RPMI7951 (cell line): ENCODE measurements at regions not wholly inside any gene's neighbourhood (a gene's known extent, or its start where the extent isn't known, plus 50 kb on each side); places are given as distances from the start of the nearest gene placed in this dataset.

Experiments used
- DNase-seq: peaks from one replicate; pipeline ENCODE4 v3.0.0-alpha.2; 2012; ENCODE audit warnings: low read depth

DNA sequence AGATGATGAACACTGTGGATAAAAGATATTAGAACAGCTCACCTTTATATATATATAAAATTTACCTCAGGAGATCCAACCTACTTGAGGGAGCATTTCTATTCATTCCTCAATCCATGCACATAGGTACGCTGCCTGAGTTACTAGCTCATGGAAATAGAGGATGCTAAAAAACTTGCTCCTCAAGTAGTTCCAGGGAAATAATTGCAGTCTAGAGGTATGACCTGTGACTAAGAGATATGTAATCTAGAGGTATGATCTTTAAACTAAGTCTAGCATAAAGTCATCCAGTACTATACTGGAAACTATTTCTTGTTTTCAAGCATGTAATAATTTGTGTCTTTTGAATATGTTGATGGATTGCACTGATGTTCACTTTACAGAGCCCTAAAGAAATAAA lies 471.2 kb downstream of the TAF11L14 start:
- DNase-seq = no peak

- DNase-seq = no peak
Measured at GRCh38 chr5:18111906-18112465, 477.7 kb downstream of the TAF11L14 start.

GRCh38 chr5:18113721-18114120 lies 479.5 kb downstream of the TAF11L14 start:
- no peak for DNase-seq

GRCh38 chr5:18114151-18114757 lies 480.0 kb downstream of the TAF11L14 start:
- no peak for DNase-seq

DNA sequence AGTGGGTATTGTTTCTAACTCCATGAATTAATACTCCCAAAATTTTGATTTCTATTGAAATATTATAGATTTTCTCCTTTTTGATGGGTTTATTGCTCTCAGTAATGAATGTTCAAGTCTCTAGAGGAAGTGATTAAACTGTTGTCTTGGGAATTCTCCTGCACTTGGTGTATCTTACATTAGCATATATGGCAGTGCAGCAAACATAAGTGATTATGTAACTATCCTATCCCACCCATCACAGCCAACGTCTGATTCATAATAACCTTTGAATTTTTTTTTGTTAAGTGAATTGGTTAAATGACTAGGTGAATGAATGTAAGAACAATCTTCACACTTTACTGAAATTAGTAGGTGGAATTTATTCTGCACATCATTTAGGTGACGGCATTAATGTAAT lies 483.7 kb downstream of the TAF11L14 start:
- DNase-seq = no peak

GRCh38 chr5:18119156-18119785 lies 485.0 kb downstream of the TAF11L14 start:
- DNase-seq = no peak

DNA sequence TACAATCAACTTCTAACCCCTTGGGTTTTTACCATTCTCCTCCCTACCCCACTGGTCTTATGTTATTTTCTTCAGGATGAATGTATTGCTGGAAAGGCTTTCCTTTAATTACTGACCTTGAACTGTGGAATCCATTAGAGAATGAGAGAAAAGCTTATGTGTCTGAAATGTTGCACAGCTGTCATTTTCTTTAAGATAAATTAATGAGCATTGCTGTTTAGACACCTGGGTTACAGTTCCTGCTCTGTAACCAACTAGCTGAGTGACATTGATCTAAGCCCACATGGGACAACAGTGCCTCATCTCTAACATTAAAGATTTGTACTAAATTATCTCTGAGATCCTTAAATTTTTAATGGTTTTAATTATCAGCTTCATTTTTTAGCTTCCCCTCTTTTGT lies 507.0 kb downstream of the TAF11L14 start:
- DNase-seq = no peak

GRCh38 chr5:18142831-18143230 lies 508.6 kb downstream of the TAF11L14 start:
- no peak for DNase-seq

DNA sequence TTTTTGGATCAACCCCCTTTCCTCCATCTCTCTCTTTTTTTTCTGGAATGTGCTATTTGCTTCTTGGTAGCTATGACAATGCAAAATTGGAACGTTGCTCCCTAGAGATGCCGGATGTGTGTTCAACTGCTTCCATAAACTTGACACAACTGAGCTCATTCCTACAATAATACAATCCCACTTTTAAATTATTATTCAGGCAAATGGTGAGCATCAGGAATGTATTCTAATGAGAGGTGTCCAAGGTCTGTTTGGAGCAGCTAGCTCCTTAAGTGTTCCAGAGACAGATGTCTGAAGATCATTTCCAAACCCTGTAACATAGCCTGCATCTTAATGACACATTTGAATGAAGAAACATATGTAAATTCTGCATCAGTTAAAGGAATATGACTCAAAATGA lies 518.4 kb downstream of the TAF11L14 start:
- DNase-seq = no peak

DNA sequence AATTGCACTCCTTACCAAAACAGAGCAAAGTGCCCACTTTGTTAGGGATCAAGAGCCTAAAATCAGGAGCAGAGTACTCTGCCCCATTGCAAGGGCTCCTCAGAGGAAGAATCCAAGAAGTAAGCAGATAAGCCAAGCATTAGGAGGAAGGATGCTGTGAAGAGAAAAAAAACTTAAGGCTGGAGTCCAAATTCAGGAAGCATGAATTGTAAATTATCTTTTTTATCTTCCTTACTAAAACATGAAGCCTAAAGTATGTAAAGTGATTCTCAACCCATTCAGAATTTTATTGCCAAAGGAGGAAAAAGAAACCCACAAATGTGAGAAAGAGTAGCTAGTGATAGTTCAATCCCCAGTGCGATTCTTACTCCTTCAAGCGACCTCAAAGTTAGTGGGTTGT lies 523.9 kb downstream of the TAF11L14 start:
- no peak for DNase-seq

GRCh38 chr5:18159331-18159730 lies 525.1 kb downstream of the TAF11L14 start:
- no peak for DNase-seq

- DNase-seq = no peak
Measured at GRCh38 chr5:18171684-18172083, 537.4 kb downstream of the TAF11L14 start.

DNA sequence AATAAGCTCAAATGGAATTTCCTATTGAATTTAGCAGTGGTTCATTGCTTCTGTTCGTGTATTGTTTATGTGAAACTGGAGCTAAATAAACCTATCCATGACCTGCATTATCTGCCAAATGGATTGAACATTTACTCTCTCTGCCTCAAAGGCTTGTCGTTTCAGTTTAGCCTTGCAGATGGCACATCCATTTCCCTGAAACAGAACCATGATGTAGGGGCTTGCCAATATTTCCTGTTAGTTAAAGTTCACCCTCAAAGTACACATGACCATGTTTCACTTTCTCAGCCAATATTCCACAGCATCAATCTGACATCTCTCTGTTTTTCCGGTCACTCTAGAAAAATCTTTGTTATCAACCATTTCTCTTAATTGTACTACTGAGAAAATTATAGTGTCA lies 545.3 kb downstream of the TAF11L14 start:
- DNase-seq = no peak

- DNase-seq = no peak
Measured at GRCh38 chr5:18181575-18181974, 547.3 kb downstream of the TAF11L14 start.

DNA sequence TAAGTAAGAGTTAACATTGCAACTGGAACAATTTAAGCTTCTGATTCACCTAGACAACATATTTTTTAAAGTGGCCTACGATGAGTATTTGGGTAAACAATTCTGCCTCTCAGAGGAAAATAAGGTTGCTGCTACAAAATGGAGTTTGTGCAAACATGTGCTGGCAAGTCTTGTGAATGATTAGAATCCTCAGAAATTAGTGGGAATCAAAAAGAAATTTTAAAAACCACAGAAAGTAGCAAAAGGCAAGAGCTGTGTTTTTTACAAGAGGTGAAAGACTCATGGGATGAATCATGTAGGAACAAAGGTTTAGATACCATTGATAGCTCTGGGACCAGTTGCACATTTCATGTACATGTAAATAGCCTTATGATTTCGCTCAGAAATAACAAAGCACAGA lies 561.6 kb downstream of the TAF11L14 start:
- no peak for DNase-seq

- DNase-seq = no peak
Measured at GRCh38 chr5:18197734-18198133, 563.5 kb downstream of the TAF11L14 start.

DNA sequence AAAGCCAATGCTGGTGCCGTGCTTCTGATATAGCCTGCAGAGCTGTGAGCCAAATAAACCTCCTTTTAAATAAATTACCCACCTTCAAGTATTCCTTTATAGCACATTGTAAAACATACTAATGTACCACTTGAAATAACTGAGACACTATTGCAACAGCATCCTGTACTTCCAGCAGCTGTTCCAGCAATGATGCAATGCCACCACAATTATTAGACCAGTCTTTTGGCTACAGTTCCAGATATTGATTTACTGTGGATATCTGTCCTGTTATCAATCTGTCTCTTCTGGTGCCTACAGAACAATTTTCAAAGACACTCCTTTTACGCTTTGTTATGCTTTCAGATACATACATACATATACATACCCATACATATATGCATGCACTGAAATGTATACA lies 567.9 kb downstream of the TAF11L14 start:
- DNase-seq = no peak

GRCh38 chr5:18203296-18203695 lies 569.0 kb downstream of the TAF11L14 start:
- DNase-seq = no peak

GRCh38 chr5:18213666-18214065 lies 579.4 kb downstream of the TAF11L14 start:
- no peak for DNase-seq

DNA sequence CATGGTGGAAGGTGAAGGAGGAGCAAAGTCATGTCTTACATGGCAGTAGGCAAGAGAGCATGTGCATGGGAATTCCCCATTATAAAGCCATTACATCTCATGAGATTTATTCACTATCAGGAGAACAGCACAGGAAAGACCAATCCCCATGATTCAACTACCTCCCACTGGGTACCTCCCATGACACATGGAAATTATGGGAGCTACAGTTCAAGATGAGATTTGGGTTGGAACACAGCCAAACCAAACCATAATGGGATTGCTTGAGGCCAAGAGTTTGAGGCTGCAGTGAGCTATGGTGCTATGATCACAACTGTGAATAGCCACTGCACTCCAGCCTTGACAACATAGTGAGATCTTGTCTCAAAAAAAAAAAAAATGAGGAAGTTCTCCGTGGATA lies 581.8 kb downstream of the TAF11L14 start:
- DNase-seq = no peak

GRCh38 chr5:18216729-18217128 lies 582.5 kb downstream of the TAF11L14 start:
- DNase-seq = no peak

DNA sequence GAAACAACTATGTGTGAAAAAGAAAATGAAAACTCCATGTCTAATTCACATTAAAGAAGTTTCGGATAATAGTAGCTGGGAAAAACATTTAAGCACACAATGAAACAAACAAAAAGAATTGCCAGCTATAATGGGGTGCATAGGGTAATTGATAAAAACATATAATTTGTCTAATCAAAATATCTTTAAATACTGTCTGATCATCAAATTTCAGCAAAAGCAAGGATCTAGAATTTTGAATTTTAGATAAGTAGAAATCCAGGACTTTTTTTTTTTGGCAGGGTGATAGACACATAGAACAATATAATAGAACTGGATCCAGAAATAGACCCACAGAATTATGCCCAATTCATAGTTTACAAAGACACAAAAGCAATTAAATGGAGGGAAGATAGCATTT lies 585.0 kb downstream of the TAF11L14 start:
- DNase-seq = no peak

DNA sequence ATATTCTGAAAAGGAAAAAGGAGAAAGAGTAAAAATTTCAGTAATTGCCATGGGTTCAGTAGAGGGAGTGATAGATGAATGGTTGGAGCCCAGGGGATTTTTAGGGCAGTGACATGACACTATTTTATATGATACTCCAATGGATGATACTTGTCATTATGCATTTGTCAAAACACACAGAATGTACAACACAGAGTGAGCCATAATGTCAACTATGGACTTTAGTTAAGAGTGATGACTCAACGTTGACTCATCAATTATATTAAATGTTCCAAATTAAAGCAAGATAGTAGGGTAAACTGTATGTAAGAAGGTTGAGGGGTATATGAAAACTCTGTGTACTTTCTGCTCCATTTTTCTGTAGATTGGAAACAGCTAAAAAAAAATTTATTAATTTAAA lies 586.4 kb downstream of the TAF11L14 start:
- DNase-seq = peak; percentile 1

DNA sequence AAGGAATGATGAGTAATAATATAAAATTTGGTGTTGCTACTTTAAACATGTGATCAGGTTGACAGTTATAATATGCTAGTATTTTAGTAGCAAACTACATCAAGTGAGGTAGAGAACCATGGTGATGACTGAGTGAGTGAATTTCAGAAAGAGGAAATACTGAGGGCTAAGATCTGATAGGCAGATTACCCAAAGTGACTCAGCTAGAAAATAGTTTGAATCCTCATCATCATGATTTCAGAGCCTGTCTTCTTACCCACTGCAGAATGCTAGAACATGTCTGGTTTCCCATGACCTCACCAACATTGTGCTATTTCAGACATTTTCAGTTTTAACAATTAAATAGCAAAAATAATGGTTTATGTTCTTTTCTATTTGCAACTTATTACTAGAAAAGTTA lies 602.1 kb downstream of the TAF11L14 start:
- DNase-seq = no peak
